ENCODE measurements at regions not wholly inside any gene's neighbourhood (a gene's known extent, or its start where the extent isn't known, plus 50 kb on each side); places are given as distances from the start of the nearest gene placed in this dataset.

DNA sequence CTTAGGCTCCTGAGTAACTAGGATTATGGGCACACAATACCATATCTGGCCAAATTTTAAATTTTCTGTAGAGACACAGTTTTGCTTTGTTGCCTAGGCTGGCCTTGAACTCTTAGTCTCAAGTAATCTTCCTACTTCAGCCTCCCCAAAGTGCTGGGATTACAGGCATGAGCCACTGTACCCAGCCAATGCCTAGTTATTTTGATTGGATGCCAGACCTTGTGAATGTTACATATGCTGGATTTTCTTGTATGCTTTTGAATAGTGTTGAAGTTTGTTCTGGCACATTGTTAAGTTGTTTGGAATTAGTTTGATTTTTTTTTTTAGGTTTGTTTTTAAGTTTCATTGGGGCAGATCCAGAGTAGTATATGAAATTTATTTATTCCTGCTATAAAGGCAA lies 110.7 kb upstream of the ANO5 start:
- Histone ChIP-seq H3K27ac (no peak overlapping the region), H3K9me3 (no peaks in the 10 kb centered on the region), H3K4me3 (no peak overlapping the region), H3K4me1 (peaks cover 16 to 19% of the 10 kb centered on the region in 2 donors), H3K36me3 (no peaks in the 10 kb centered on the region), H3K27me3 (no peaks in the 10 kb centered on the region)
- in situ Hi-C loops (cut with MboI; ENCODE audit: low sequenced_read_pairs in 4 of 4) = no loop called here
- intact Hi-C loops (cut with DNase I; ENCODE audit: low total_unique reads) = no loop called here
- TF ChIP-seq POLR2A (IDR thresholded peaks at IDR 0.05) = no peak
- TF ChIP-seq, protein P1, sequence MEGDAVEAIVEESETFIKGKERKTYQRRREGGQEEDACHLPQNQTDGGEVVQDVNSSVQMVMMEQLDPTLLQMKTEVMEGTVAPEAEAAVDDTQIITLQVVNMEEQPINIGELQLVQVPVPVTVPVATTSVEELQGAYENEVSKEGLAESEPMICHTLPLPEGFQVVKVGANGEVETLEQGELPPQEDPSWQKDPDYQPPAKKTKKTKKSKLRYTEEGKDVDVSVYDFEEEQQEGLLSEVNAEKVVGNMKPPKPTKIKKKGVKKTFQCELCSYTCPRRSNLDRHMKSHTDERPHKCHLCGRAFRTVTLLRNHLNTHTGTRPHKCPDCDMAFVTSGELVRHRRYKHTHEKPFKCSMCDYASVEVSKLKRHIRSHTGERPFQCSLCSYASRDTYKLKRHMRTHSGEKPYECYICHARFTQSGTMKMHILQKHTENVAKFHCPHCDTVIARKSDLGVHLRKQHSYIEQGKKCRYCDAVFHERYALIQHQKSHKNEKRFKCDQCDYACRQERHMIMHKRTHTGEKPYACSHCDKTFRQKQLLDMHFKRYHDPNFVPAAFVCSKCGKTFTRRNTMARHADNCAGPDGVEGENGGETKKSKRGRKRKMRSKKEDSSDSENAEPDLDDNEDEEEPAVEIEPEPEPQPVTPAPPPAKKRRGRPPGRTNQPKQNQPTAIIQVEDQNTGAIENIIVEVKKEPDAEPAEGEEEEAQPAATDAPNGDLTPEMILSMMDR (IDR thresholded peaks at IDR 0.05 in 4 of 5, conservative IDR thresholded peaks at IDR 0.05 in 1 of 5) = no peak
- DNase-seq = no peak
- no peak for ATAC-seq

DNA sequence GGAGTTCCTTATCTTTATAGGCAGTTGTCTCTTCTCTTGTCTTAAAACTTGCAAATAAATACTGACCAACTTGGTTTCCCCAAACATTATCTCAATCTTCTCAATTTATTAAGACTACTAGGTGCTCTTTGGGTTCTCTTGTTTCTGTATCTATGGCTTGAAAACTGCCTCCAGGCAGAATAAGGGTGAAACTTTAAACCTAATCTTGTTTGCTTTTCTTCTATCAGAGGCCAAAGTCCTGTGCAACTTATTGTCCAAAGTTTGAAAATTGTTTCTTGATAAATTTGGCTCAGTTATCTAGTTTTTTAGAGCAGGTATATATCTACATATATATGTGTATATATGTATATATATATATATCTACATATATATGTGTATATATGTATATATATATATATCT lies 110.1 kb upstream of the ANO5 start:
- Histone ChIP-seq H3K9me3 (no peaks in the 10 kb centered on the region), H3K36me3 (no peaks in the 10 kb centered on the region), H3K27ac (no peak overlapping the region), H3K27me3 (no peaks in the 10 kb centered on the region), H3K4me1 (peaks cover 16 to 19% of the 10 kb centered on the region in 2 donors), H3K4me3 (no peak overlapping the region)
- DNase-seq = no peak
- no peak for ATAC-seq
- TF ChIP-seq, protein P1 (IDR thresholded peaks at IDR 0.05 in 4 of 5, conservative IDR thresholded peaks at IDR 0.05 in 1 of 5) = no peak
- TF ChIP-seq POLR2A (IDR thresholded peaks at IDR 0.05) = no peak
- in situ Hi-C loops (cut with MboI; ENCODE audit: low sequenced_read_pairs in 4 of 4) = no loop called here
- intact Hi-C loops (cut with DNase I; ENCODE audit: low total_unique reads) = no loop called here

DNA sequence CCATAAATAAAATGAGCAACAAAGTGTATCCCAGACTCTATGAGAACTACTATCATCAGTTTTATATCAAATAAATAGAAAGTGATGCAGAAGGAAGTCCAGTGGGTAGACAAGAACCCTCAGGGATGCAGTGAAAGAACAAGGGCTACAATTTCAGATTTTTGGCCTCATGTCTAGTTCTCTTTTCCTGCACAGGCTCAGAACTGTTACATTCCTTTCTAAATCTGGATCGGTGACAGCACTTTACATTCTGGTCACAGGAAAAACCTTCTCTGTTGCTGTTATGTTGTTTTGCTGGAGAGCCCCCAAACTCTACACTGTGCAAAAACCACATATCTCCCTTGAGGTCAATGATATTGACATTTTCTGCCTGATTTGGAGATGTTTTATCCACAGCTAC lies 108.8 kb upstream of the ANO5 start:
- Histone ChIP-seq H3K27ac (no peak overlapping the region), H3K9me3 (no peaks in the 10 kb centered on the region), H3K27me3 (no peaks in the 10 kb centered on the region), H3K4me3 (no peak overlapping the region), H3K36me3 (no peaks in the 10 kb centered on the region), H3K4me1 (peaks cover 12 to 16% of the 10 kb centered on the region in 2 donors)
- ATAC-seq (no peak), DNase-seq (no peak)
- intact Hi-C loops (cut with DNase I; ENCODE audit: low total_unique reads) (no loop called here), in situ Hi-C loops (cut with MboI; ENCODE audit: low sequenced_read_pairs in 4 of 4) (no loop called here)
- no peak for TF ChIP-seq POLR2A (IDR thresholded peaks at IDR 0.05)
- TF ChIP-seq, protein P1 (IDR thresholded peaks at IDR 0.05 in 4 of 5, conservative IDR thresholded peaks at IDR 0.05 in 1 of 5) = no peak

DNA sequence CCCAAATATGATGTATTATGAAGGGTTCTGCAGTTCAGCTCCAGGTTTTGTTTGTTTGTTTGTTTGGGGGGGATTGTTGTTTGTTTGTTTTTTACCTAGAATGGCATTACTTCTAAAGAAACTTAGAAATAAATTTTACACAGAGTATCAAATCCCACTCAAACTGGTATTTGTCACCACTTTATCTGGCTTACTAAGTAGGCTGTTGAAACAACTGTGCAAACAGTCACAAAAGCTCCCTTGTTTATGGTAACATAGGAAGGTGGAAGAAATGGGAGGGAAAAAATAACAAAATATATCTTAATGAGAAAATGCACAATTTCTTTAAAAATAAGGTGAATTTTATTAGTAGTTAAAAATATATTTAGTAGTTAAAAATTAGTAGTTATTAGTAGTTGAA lies 108.3 kb upstream of the ANO5 start:
- H3K36me3 ChIP-seq = no peaks in the 10 kb centered on the region
- ATAC-seq = no peak

DNA sequence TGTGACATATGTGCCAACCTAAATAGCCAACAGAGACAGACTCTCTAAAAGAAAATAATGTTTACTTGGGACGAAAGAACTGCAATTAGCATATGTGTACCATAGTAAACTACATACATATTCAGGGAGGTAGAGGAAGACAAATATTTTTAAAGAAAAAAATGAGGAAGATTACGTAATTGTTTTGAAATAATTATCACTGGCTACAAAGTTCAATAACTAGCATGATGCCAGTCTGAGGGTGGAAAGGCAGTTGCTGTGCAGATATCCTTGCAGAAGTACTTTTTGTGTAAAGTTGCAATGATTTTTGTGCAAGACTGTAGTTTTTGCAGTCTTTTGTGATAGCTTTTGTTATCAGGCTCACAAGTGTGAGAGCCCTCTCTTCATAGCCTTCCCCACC lies 103.3 kb upstream of the ANO5 start:
- TF ChIP-seq POLR2A (IDR thresholded peaks at IDR 0.05) = no peak
- no peak overlapping the region for H3K27ac ChIP-seq
- no peaks in the 10 kb centered on the region for H3K36me3 ChIP-seq
- no peak for DNase-seq
- intact Hi-C loops (cut with DNase I; ENCODE audit: low total_unique reads) = no loop called here
- H3K4me1 ChIP-seq = peaks cover 0 to under 1% of the 10 kb centered on the region in 2 donors
- no peak for ATAC-seq
- H3K4me3 ChIP-seq = no peak overlapping the region
- no peaks in the 10 kb centered on the region for H3K27me3 ChIP-seq
- in situ Hi-C loops (cut with MboI; ENCODE audit: low sequenced_read_pairs in 4 of 4) = no loop called here
- no peaks in the 10 kb centered on the region for H3K9me3 ChIP-seq

More for the DNA sequence above, 108.3 kb upstream of the ANO5 start:
- Histone ChIP-seq H3K4me1 (peaks cover 7 to 13% of the 10 kb centered on the region in 2 donors), H3K9me3 (no peaks in the 10 kb centered on the region), H3K4me3 (no peak overlapping the region), H3K27me3 (no peaks in the 10 kb centered on the region), H3K27ac (no peak overlapping the region)
- no peak for DNase-seq
- in situ Hi-C loops (cut with MboI; ENCODE audit: low sequenced_read_pairs in 4 of 4) (no loop called here), intact Hi-C loops (cut with DNase I; ENCODE audit: low total_unique reads) (no loop called here)
- TF ChIP-seq, protein P1 (IDR thresholded peaks at IDR 0.05 in 4 of 5, conservative IDR thresholded peaks at IDR 0.05 in 1 of 5) = no peak
- TF ChIP-seq POLR2A (IDR thresholded peaks at IDR 0.05) = no peak

All from gastrocnemius medialis (tissue), 4 donors.